GM19468 (cell line): ENCODE measurements at regions not wholly inside any gene's neighbourhood (a gene's known extent, or its start where the extent isn't known, plus 50 kb on each side); places are given as distances from the start of the nearest gene placed in this dataset.

Experiments used
- ATAC-seq: cut with Tn5 transposase; IDR thresholded peaks from one replicate; pipeline ENCODE4 v1.9.1; 2021; ENCODE audit warnings: mild to moderate bottlenecking, moderate library complexity, moderate number of reproducible peaks; ENCODE audit not compliant: unreplicated experiment; ENCODE audit errors: extremely low read depth

- no peak for ATAC-seq
These were observed 2320.0 kb downstream of the PCDH9 start for GRCh38 chr13:64910096-64910495.

GRCh38 chr13:64909184-64909583 is 2321.0 kb downstream of the PCDH9 start:
- ATAC-seq = no peak

GRCh38 chr13:64900039-64900438 is 2330.1 kb downstream of the PCDH9 start:
- no peak for ATAC-seq

DNA sequence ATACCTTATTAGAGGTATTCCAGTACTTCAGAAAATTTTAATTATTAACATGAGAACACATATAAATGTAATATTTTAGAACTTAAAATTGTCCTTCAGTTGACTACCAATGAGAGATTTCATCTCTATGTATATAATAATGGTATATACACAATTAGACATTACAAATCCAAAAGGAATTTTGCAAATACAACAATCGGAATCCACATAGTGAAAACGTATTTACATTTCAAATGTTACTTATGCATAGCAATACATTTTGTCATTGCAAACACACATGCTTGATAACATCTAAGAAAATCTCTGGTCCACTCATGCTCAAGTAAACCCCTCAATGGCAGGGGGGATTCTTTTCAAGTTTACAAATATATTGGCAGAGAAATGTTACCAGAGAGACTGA is 2345.2 kb downstream of the PCDH9 start:
- no peak for ATAC-seq

GRCh38 chr13:64877176-64877575 is 2353.0 kb downstream of the PCDH9 start:
- no peak for ATAC-seq

DNA sequence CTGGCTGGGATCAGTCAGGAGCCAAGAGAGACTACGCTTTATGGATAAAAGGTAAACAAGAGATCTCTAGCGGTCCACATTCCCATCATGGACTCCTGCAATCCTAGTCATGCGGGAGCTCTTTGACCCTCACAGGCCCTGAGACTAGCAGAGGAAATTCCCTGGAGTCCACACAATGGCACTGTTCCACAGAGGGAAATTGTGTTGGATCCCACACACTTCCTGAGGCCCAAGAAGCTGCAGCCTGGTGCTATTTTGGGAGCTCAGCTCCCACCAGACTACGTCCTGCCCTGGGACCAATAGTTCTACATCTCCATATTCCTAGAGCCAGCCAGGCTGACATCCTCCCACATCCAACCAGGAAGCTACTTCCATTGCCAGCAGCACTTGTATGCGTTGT is 2358.4 kb downstream of the PCDH9 start:
- ATAC-seq = no peak

- no peak for ATAC-seq
These were observed 2360.6 kb downstream of the PCDH9 start for GRCh38 chr13:64869539-64869938.

GRCh38 chr13:64867856-64868255 is 2362.3 kb downstream of the PCDH9 start:
- no peak for ATAC-seq

DNA sequence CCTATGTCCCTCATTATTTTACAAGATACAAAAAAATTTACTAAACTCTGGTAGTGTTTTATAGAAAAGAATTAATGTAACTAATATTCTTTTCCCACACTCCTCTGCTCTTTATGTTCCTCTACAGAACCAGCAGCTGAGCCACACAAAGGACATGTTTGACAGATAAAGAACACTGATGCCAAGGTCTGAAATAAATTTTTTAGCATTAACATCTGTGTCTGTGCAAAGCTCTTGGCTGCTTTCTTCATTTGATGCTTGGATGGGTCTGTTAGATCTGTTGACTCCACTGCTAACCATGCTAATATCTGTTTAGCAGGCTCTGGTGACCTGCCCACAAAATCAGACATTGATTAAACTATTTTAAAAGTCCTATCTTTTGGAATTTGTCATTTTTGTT is 2363.8 kb downstream of the PCDH9 start:
- ATAC-seq = no peak

GRCh38 chr13:64855506-64855905 is 2374.6 kb downstream of the PCDH9 start:
- no peak for ATAC-seq

GRCh38 chr13:64850017-64850416 is 2380.1 kb downstream of the PCDH9 start:
- no peak for ATAC-seq

GRCh38 chr13:64849196-64849595 is 2380.9 kb downstream of the PCDH9 start:
- ATAC-seq = no peak

DNA sequence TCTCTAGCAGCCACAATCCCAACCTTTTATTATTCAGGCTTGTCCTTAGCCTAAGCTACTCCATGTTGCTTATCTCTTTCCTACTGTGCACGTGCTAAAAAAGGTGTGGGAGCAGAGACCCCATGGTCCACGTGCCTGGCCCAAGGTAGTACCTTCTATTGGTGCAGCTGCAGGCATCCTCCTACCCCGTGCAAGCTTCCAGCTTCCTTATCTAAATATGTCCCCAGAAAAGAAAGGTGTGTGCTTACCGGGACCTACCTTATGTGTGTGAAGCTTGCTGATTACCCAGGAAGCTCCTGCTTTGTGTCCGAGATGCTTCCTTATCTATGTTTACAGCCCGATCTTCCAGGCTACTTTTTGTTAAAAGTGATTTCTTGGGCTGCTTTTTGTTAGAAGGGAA is 2382.4 kb downstream of the PCDH9 start:
- no peak for ATAC-seq

DNA sequence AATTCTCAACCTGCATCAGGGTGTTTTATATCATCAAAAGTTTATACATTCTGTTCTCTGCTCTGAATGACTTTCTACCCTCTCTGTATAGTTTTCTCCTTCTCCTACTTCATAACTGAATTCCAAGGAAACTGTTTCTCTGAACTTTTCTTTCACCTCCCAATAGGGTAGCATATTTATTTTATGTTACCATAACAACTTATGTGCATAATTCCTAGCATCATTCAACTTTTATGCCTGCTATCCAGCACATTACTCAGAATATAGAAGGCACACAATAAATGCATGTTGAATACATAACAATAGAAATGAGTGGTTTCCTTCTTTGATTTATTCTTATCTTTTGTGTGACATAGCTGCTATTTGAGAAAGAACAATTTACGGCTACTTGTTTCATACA is 2385.0 kb downstream of the PCDH9 start:
- ATAC-seq = no peak

DNA sequence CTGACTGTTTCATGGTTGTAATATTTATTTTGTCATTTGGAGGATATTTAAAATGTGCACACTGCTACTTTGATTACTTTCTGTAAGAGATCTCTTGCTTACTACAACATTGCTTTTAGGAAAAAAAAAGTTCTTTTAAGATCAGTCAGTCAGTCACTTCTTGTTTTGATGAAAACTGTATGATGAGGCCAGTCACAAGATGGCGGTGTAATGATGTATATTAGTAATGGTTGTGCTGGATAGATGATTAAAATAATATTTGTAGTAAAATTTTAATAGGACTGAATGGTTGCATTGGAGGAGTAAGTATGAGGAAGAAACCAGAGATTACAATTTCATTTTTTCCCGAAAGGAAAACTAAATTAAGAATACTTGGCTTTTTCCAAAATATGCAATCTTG is 2411.1 kb downstream of the PCDH9 start:
- no peak for ATAC-seq

DNA sequence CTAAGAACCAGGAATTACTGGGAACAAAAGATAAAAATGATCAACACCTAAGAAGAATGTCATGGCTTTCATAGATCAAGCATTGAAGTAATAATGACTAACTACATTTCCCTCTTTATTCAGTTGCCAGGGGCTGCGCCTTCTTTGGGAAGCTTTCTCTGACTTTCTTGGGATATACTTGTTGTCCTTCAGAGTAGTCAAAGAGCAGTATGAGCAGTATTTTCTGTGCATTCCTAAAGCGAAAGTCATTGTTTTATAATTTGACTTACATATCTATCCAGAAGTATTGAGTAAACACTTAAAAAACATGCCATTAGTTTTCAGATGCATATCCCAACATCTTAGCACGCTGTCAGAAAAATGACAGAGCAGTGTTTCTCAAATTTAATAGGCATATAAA is 2412.4 kb downstream of the PCDH9 start:
- ATAC-seq = no peak

GRCh38 chr13:64810750-64811149 is 2419.4 kb downstream of the PCDH9 start:
- no peak for ATAC-seq

GRCh38 chr13:64808704-64809103 is 2421.4 kb downstream of the PCDH9 start:
- no peak for ATAC-seq

- no peak for ATAC-seq
These were observed 2428.4 kb downstream of the PCDH9 start for GRCh38 chr13:64801768-64802167.

DNA sequence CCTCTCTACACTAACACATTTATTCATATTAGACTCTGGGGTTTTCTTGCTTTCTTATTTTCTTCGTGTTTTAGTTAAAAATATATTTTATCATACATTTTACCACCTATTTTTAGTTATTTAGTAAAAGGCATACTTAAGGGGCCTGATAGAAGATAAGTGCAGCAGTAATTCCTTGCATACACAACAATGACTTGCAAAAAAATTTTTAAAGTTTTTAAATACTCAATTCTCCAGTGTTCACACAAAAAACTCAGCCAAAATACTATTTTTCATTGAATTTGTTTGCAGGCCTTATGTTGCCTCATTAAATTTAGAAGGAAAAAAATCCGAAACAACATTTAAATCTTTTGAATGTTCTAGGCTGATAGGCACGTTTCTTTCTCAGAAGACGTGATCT is 2431.7 kb downstream of the PCDH9 start:
- ATAC-seq = no peak

DNA sequence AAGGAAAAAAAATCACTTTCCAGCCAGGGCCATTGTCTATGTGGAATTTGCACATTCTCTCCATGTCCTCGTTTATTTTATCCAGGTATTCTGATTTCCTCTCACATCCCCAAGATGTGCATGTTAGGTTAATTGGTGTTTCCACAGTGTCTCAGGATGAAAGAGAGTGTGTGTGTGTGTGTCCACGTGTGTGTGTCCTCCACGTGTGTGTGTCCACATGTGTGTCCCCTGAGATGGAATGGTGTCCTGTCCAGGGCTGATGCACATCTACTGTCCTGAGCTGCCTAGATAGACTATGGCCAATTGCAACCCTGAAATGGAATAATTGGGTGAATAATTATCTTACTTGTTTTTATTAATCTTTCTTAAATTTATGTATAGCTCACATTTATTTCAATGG is 2436.5 kb downstream of the PCDH9 start:
- ATAC-seq = no peak

DNA sequence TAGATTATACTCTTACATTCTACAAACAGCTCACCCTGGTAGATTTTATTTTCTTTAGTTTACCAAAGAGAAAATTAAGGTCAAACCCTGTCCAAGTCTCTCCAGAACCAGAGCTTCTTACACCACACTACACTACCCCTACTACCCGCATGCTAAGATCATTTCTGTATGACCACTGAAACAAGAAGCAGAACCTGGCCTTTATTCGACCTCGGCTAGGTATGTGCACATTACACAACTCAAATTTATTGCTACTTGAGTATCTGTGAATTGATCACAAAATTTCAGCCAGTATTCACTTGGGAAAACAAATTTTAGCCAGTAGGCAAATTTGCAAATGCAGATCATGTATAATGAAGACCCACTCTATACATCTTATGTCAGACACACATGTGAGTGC is 2437.0 kb downstream of the PCDH9 start:
- ATAC-seq = no peak

GRCh38 chr13:64791373-64791772 is 2438.8 kb downstream of the PCDH9 start:
- no peak for ATAC-seq
